Neural progenitor cell (in vitro differentiated cells): ENCODE measurements at regions not wholly inside any gene's neighbourhood (a gene's known extent, or its start where the extent isn't known, plus 50 kb on each side); places are given as distances from the start of the nearest gene placed in this dataset.

Source experiments
- DNase-seq: peaks from one replicate; pipeline ENCODE4 v3.0.0-alpha.2; 2016; ENCODE audit warnings: low spot score
- H2AFZ ChIP-seq: fragments of 200-600 bp; sonication (generic); replicated peaks from 2 replicates; pipeline ENCODE4 v1.6.1; 2016; ENCODE audit warnings: antibody characterized with exemption
- H3F3A ChIP-seq: fragments of 200-600 bp; sonication (generic); 2 replicates; pipeline ENCODE4 v1.6.1; 2016; ENCODE audit warnings: antibody characterized with exemption, low read depth
- H3K27ac ChIP-seq: fragments of 200-600 bp; sonication (generic); 2 replicates; pipeline ENCODE4 v1.5.1; 2016; ENCODE audit warnings: mild to moderate bottlenecking
- H3K27me3 ChIP-seq: fragments of 200-600 bp; sonication (generic); 2 replicates; pipeline ENCODE4 v1.6.1; 2016; ENCODE audit warnings: mild to moderate bottlenecking, moderate library complexity
- H3K36me3 ChIP-seq: fragments of 200-600 bp; sonication (generic); 2 replicates; pipeline ENCODE4 v1.5.1; 2016
- H3K4me1 ChIP-seq: fragments of 200-600 bp; sonication (generic); 2 replicates; pipeline ENCODE4 v1.6.1; 2016; ENCODE audit warnings: mixed run types
- H3K4me2 ChIP-seq: fragments of 200-600 bp; sonication (generic); 2 replicates; pipeline ENCODE4 v1.6.1; 2016
- H3K4me3 ChIP-seq: fragments of 200-600 bp; sonication (generic); 2 replicates; pipeline ENCODE4 v1.5.1; 2016
- H3K79me2 ChIP-seq: fragments of 200-600 bp; sonication (generic); 2 replicates; pipeline ENCODE4 v1.6.1; 2016; ENCODE audit warnings: low read depth
- H3K9ac ChIP-seq: fragments of 200-600 bp; sonication (generic); 2 replicates; pipeline ENCODE4 v1.6.1; 2016
- H3K9me3 ChIP-seq: fragments of 200-600 bp; sonication (generic); 2 replicates; pipeline ENCODE4 v1.5.1; 2016; ENCODE audit warnings: low read depth
- H4K20me1 ChIP-seq: fragments of 200-600 bp; sonication (generic); 2 replicates; pipeline ENCODE4 v1.6.1; 2016; ENCODE audit warnings: low read depth
- H3K27ac Mint-ChIP-seq: 3 replicates; pipeline ENCODE4 v1.8.0; 2021; ENCODE audit warnings: mixed read lengths
- H3K27me3 Mint-ChIP-seq: 2 replicates; pipeline ENCODE4 v1.8.0; 2022; ENCODE audit warnings: low read depth, mild to moderate bottlenecking, inconsistent platforms, moderate library complexity, mixed read lengths; ENCODE audit not compliant: insufficient read depth
- H3K36me3 Mint-ChIP-seq: 3 replicates; pipeline ENCODE4 v1.8.0; 2021; ENCODE audit warnings: mixed read lengths
- H3K4me1 Mint-ChIP-seq: 3 replicates; pipeline ENCODE4 v1.8.0; 2021; ENCODE audit warnings: mixed read lengths
- H3K4me3 Mint-ChIP-seq: 3 replicates; pipeline ENCODE4 v1.8.0; 2021; ENCODE audit warnings: mild to moderate bottlenecking, moderate library complexity, mixed read lengths
- H3K9me3 Mint-ChIP-seq: 3 replicates; pipeline ENCODE4 v1.8.0; 2020; ENCODE audit warnings: mixed read lengths
- EZH2 ChIP-seq: fragments of 200-600 bp; sonication (generic); IDR thresholded peaks from 2 replicates; pipeline ENCODE4 v1.6.1; 2017; ENCODE audit warnings: antibody characterized with exemption, mild to moderate bottlenecking, moderate library complexity
- EZH2phosphoT487 ChIP-seq: fragments of 200-600 bp; sonication (generic); IDR thresholded peaks from 2 replicates; pipeline ENCODE4 v1.6.1; 2017; ENCODE audit warnings: antibody characterized with exemption
- TF ChIP-seq, protein P1 (sequence below): fragments of 200-600 bp; sonication (generic); IDR thresholded peaks from 2 replicates; pipeline ENCODE4 v1.5.1; 2017; ENCODE audit warnings: antibody characterized with exemption, mild to moderate bottlenecking

DNA sequence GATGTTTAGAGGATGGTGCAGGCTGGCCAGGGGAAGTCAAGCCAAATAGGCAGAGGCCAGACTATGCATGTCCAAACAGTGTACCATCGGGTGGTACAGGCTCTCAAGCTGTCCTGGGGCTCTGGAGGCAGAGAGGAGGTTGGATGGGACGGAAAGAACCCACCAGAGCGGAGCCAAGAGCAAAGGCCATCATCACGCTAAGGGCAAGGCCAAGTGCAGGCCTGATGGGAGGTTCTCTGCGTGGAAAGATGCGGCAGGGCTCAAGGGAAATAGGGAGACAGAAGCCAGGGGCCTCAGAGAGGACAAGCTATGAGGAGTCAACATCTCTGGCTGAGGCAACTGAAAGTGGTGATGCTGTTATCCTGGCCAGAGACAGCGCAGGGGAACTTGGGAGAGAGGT is 102.7 kb downstream of the ASB7 start:
- Histone ChIP-seq H3K9me3 (no peaks in the 10 kb centered on the region), H2AFZ (no peak overlapping the region), H3K9ac (no peak overlapping the region), H3K27ac (no peak overlapping the region), H4K20me1 (no peaks in the 10 kb centered on the region), H3K4me3 (no peak overlapping the region), H3K36me3 (no peaks in the 10 kb centered on the region), H3F3A (no peaks in the 10 kb centered on the region), H3K27me3 (no peaks in the 10 kb centered on the region), H3K4me1 (no peaks in the 10 kb centered on the region), H3K79me2 (no peaks in the 10 kb centered on the region), H3K4me2 (no peak overlapping the region)
- TF ChIP-seq, protein P1, sequence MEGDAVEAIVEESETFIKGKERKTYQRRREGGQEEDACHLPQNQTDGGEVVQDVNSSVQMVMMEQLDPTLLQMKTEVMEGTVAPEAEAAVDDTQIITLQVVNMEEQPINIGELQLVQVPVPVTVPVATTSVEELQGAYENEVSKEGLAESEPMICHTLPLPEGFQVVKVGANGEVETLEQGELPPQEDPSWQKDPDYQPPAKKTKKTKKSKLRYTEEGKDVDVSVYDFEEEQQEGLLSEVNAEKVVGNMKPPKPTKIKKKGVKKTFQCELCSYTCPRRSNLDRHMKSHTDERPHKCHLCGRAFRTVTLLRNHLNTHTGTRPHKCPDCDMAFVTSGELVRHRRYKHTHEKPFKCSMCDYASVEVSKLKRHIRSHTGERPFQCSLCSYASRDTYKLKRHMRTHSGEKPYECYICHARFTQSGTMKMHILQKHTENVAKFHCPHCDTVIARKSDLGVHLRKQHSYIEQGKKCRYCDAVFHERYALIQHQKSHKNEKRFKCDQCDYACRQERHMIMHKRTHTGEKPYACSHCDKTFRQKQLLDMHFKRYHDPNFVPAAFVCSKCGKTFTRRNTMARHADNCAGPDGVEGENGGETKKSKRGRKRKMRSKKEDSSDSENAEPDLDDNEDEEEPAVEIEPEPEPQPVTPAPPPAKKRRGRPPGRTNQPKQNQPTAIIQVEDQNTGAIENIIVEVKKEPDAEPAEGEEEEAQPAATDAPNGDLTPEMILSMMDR = no peak
- TF ChIP-seq EZH2phosphoT487 (no peak), EZH2 (no peak)
- Mint-ChIP-seq H3K27ac (no peak overlapping the region), H3K27me3 (peaks cover 9% of the 10 kb centered on the region), H3K4me1 (no peaks in the 10 kb centered on the region), H3K9me3 (peaks cover 18% of the 10 kb centered on the region), H3K36me3 (peaks cover 4% of the 10 kb centered on the region), H3K4me3 (no peak overlapping the region)
- DNase-seq = no peak

DNA sequence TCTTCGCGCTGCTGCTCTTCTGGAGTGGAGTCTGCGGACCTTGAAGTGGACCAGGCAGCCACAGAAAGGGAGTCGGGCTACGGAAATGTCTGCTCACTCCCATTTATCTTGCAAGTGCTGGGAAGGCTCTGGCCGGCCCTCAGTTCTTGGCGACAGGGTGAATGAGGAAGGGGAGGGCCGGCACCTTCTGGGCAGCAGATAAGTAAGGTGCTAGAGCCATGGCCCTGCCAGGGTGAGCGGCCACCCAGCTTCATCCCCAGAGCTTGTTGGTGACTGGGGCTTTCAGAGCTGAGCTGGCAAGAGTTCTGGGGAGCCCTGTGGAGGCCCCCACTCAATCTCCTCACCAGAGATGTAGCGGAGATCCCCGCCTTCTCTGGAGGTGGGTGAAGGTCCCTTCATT is 103.5 kb downstream of the ASB7 start:
- Histone ChIP-seq H2AFZ (no peak overlapping the region), H4K20me1 (no peaks in the 10 kb centered on the region), H3F3A (no peaks in the 10 kb centered on the region), H3K27me3 (no peaks in the 10 kb centered on the region), H3K4me2 (no peak overlapping the region), H3K4me3 (no peak overlapping the region), H3K27ac (no peak overlapping the region), H3K9ac (no peak overlapping the region), H3K79me2 (no peaks in the 10 kb centered on the region), H3K9me3 (no peaks in the 10 kb centered on the region), H3K4me1 (no peaks in the 10 kb centered on the region), H3K36me3 (no peaks in the 10 kb centered on the region)
- Mint-ChIP-seq H3K27me3 (peaks cover 16% of the 10 kb centered on the region), H3K4me3 (no peak overlapping the region), H3K9me3 (peaks cover 19% of the 10 kb centered on the region), H3K4me1 (no peaks in the 10 kb centered on the region), H3K27ac (no peak overlapping the region), H3K36me3 (peaks cover 4% of the 10 kb centered on the region)
- DNase-seq = no peak
- TF ChIP-seq EZH2 (no peak), EZH2phosphoT487 (no peak)
- TF ChIP-seq, protein P1 = no peak

DNA sequence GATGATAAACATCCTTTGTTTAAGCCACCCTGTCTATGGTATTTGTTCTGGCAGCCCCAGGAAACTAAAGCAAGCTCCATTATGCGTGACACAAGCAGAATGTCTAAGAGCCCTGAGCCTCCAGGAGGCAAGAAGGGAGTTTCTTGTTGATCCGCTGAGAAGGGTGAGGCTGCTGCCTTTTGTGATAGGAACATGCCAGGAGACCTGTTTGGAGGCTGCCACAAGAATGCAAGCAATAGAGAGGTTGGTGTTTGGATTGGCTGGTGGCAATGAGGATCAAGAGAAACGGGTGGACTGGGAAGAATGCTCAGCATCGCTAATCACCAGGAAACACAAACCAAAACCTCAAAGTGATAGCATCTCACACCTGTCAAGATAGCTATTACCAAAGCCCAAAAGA is 104.8 kb downstream of the ASB7 start:
- peaks cover 19% of the 10 kb centered on the region for H3K9me3 Mint-ChIP-seq
- Histone ChIP-seq H3K4me2 (no peak overlapping the region), H3K79me2 (no peaks in the 10 kb centered on the region), H3F3A (no peaks in the 10 kb centered on the region), H2AFZ (no peak overlapping the region), H3K9me3 (no peaks in the 10 kb centered on the region), H3K36me3 (no peaks in the 10 kb centered on the region), H3K27ac (no peak overlapping the region), H3K4me1 (no peaks in the 10 kb centered on the region), H3K27me3 (no peaks in the 10 kb centered on the region), H3K4me3 (no peak overlapping the region), H3K9ac (no peak overlapping the region), H4K20me1 (no peaks in the 10 kb centered on the region)
- peaks cover 4% of the 10 kb centered on the region for H3K36me3 Mint-ChIP-seq
- H3K27me3 Mint-ChIP-seq = peaks cover 18% of the 10 kb centered on the region
- H3K27ac Mint-ChIP-seq = no peak overlapping the region
- no peaks in the 10 kb centered on the region for H3K4me1 Mint-ChIP-seq
- no peak for DNase-seq
- no peak overlapping the region for H3K4me3 Mint-ChIP-seq
- TF ChIP-seq, protein P1 = no peak
- TF ChIP-seq EZH2phosphoT487 (no peak), EZH2 (no peak)
